Posterior vena cava (tissue), 2 donors: ENCODE measurements at regions not wholly inside any gene's neighbourhood (a gene's known extent, or its start where the extent isn't known, plus 50 kb on each side); places are given as distances from the start of the nearest gene placed in this dataset.
"Not testable (repeated sequence)": the region's sequence is repeated elsewhere in the genome, so short reads cannot be mapped to it uniquely, and the experiment has no call there.

Experiments
- DNase-seq: peaks from one replicate; pipeline ENCODE4 v3.0.0-alpha.2; 2020; ENCODE audit warnings: low spot score
- intact Hi-C, 2 donors: fragments of 100-400 bp; cut with DNase I; formaldehyde crosslinking; loops; one replicate each; pipeline versions ENCODE4 v1.14.1 to v1.14.2; 2022 to 2023
- donor health status: DM: yes; HTN: yes; CAD: no.
- donor health status: DM: yes; HTN: yes; CAD: no.

DNA sequence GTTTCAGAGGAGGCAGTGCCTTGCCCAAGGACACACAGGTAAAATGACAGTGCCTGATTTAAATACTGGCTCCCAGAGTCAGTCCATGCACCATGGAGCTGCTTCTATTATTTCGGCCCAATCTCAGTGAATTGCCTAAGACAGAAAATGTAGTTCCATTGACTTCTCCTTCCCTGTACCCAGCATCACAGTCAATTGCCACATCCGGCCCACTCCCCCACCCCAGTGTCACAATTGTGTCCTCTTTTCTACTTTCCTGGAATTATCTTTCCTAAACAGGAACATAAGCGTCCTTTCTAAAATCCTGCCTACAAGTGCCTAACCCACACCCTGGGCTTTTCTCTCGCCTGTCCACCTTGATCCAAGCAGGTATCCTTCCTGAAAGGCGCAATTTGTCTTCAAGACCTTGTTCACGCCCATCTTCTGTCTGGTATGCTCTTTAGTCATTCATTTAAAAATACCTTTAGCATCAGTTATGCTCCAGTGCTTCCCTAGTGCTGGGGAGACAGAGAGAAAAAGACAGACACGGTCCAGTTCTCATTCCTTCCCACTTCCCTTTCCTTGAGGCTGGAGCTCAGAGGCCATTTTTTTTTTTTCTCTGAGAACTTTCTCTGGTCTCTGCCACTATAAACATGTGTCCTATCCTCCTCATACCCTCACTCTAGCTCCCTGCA is 411.4 kb downstream of the LIG4 start:
- DNase-seq, result no peak

DNA sequence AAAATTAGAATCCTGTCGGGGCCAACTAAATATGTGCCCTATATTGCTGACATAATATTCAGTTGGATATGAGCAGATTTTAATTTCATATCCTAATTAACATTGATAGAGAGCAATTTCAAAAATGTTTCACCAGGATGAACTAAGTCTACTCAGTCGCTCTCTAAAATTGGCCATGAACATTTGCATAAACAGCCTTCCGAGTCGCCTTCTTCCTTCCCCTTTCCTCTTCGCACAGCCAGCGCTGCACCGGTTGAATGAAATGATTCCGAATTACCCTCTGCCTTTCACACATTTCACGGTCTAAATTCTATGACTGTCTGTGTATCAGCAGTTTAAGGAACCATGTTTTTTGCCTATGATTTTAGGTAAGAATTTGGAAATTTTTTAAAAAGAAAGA is 413.7 kb downstream of the LIG4 start:
- no peak for DNase-seq
- intact Hi-C loops, result no loop called here

More for the DNA sequence above, 411.4 kb downstream of the LIG4 start:
- intact Hi-C loops, result no loop called here

DNA sequence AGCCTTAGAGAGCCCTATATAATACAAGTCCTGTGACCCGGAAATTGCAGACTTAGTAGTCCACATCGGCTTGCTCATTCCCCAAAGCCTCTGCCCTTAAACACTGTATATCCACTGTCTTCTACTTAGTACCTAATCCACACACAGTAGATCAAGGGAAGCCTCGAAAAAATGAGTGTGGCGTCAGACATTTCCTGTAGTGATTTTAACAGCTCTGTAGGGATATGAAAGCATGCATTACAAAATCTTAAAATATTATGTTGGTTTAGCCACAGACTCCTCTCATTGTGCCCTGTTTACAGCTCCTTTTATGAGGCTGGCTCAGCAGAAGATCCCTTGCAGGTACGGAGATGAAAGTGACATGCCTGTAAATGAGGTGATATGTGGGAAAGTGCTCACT is 416.3 kb downstream of the LIG4 start:
- intact Hi-C loops, result no loop called here
- no peak for DNase-seq

- intact Hi-C loops, result no loop called here
- no peak for DNase-seq
Measured at GRCh38 chr13:107790397-107790796, 424.9 kb downstream of the LIG4 start.

DNA sequence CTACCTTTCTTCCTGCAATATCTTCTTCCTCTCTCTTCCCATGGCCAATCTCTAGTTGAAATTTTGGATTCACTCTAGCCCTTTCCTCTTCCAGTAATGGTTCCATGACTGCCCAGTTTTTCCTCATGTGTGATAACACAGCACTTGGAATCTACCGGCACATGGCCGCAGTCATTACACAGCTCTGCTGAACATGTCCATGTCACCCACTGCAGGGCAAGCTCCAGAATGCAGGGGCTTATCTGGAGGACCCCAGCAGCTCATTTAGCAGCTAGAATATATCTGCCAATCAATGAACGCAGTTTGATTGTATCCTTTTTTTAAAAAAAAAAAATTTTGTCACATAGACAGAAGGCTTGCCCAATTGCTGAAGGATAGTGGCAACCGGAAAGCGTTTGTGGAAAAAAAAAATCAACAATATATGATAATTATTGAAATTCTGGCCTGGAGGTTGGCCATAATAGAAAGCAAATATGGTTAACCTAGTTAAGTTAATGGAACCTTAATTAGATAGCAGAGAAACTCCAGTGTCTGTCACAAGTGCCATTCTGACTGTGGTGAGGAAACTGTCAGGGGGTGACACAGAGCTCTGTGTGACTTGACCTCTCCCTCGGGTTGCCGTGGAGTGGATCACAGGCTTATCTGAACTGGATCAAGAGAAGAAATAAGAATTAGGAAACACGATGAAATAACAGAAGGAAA is 426.7 kb downstream of the LIG4 start:
- intact Hi-C loops, result no loop called here
- DNase-seq, result no peak

DNA sequence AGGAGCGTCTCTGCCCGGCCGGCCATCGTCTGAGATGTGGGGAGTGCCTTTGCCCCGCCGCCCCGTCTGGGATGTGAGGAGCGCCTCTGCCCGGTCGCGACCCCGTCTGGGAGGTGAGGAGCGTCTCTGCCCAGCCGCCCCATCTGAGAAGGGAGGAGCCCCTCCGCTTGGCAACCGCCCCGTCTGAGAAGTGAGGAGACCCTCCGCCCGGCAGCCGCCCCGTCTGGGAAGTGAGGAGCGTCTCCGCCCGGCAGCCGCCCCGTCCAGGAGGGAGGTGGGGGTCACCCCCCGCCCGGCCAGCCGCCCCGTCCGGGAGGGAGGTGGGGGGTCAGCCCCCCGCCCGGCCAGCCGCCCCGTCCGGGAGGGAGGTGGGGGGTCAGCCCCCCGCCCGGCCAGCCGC is 432.7 kb downstream of the LIG4 start:
- intact Hi-C loops, DNase-seq: not testable (repeated sequence)

DNA sequence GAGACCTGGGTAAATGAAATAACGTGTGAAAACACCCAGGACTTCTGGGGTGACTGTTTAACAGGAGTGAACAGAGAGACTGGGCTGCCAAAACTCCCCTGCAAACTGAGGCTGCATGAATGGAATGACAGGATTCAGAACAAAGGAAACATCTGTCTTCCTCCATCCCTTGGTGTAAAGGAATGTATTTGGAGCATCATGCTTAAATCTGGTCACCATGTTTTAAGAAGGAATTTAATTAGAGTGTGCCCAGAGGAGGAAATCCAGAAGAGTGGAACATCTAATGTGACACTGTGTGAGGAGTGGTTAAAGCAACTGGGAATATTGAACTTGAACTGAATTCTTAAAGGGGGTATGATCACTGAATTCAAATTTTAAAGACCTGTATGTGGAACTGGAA is 437.2 kb downstream of the LIG4 start:
- intact Hi-C loops, result no loop called here
- no peak for DNase-seq

- intact Hi-C loops, result no loop called here
- no peak for DNase-seq
Measured at GRCh38 chr13:107770541-107770940, 444.8 kb downstream of the LIG4 start.

DNA sequence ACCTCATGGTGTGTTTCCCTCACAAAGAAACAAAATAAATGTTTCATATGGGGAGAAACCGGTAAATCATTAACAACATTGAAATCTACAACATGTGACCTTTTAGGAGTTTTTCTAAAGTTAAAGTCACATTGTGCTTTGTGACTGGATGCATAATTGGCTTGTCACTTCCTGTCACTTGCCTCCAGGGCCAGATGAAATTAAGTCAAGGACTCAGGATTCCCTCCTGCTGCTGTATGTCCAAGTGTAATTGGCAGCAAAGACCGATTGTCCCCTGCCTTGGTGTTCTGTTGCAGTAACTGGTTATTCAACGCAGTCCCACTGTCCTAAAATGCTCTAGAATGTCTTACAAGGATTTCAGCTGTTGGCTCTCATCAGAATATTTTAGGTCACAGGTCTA is 448.2 kb downstream of the LIG4 start:
- intact Hi-C loops, result no loop called here
- no peak for DNase-seq

DNA sequence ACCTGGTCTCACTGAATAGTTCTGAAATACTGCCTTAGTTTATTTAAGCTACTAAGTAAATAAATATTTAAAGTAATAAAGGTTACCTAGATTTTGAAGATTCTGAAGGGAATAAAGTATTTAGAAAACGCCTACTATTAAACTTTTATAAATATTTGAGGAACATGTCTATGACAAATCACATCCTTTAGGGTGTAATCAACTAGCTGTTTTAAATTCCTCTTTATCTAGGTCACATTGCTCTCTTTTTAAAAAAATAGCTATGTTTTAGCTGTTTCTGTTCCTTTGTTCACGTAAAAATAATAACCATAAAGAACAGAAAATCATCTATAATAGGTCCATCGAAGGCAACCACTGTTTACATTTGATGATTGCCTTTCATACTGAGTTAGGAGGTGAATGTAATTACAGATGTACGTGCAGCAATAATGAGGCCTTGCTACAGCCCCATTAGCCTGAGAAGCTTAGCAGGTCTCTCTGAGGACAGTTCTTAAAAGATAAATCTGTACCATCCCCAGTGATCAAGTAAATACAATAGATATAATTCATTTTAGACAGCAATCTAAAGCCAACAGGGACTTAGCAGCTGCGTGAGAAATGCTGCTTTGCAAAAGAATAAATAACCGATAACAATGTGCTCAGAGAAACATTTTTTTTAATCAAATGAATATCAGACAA is 449.5 kb downstream of the LIG4 start:
- DNase-seq, result no peak

GRCh38 chr13:107764046-107764445 is 451.3 kb downstream of the LIG4 start:
- intact Hi-C loops, result no loop called here
- DNase-seq, result no peak

More for the DNA sequence above, 449.5 kb downstream of the LIG4 start:
- intact Hi-C loops, result no loop called here

DNA sequence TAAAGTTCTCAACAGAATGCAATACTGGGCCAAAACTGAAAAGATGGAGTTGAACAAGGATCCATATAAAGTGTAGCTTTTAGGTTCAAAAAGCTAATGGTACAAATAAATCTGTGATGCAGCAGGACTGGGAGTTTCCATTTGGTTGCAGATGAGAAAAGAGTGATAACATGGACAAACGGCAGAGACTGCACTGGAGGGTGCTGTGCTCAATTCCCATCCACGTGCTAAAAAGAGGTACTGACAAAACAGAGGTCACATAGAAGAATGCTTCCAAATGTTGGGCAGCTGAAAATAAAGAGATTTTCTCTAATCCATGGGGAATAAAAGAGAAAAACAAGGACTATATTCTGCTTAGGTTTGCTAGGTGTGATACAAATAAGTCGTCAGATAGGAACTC is 461.6 kb downstream of the LIG4 start:
- DNase-seq, result no peak
- intact Hi-C loops, result no loop called here

DNA sequence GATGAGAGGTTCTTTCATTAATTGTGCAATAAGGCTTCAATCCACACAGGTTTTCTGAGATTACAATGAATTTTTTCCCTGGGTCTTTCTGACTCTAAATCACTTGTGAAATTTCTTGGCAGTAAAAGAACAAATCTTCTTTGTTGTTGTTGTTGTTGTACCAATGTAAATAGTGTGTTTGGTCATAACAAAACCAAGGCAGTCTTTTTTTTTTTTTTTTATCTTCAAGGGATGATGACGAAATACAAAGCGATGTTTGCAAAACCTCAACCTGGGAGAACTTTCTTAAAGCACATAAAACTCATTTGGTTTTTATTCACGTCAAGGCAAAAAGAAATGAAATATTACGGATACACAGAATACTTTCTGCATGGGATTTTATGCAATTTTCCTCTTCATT is 462.0 kb downstream of the LIG4 start:
- intact Hi-C loops, result no loop called here
- no peak for DNase-seq

DNA sequence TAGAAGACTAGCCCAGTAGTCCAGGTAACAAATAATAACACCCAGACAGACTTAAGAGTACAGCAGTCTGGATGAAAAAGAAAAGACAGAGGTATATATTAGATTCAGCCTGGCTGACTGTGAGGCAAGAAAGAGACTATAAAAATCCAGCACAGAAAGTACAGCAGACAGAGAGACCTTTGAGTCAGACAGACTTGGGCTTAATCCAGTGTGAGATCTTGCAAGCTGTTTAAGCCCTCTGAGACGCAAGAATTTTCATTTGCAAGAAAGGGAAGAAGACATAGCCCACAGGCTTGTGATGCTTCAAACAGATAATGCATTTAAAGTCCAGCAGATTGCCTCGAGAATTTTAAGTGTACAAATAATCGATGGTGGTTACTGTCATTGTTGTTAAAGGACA is 471.4 kb downstream of the LIG4 start:
- intact Hi-C loops, result no loop called here
- DNase-seq, result no peak

DNA sequence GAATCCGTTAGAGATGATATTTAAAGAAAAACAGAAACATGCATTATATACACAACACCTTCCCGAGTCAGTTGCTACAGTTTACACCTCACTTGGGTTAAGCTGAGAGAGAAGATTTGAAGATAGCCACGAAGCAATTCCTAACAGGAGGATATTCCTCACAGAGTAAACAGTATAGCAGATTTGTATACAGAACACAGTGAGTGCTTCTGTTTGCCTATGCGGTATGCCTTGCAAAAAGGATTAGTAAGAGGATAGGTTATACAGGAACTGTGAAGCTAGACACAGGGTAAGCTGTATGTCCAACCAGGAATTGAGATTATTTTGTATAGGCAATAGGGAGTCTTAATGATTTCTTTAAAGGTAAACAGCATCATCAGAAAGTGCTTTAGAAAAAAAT is 471.8 kb downstream of the LIG4 start:
- no peak for DNase-seq
- intact Hi-C loops, result no loop called here

DNA sequence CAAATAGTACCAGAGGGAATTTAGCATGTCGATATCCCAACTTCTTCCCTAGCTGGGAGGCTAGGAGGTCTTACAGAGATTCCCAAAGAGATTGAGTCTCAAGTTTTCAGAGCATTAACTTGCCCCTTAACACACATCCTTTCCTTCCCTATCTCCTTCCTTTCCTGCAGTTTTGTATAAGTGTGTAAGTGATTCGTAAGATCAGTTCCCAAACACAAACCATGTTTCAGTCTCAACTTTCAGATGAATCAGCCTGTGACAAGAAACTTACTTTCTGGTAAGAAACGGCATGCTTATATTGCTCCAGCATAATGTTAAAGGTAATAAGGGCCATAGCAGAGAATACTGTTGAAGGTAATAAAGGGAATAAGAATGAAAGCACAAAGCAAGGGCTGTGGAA is 472.2 kb downstream of the LIG4 start:
- intact Hi-C loops, result no loop called here
- DNase-seq, result no peak

- intact Hi-C loops, result no loop called here
- DNase-seq, result no peak
Measured at GRCh38 chr13:107742544-107742943, 472.8 kb downstream of the LIG4 start.

DNA sequence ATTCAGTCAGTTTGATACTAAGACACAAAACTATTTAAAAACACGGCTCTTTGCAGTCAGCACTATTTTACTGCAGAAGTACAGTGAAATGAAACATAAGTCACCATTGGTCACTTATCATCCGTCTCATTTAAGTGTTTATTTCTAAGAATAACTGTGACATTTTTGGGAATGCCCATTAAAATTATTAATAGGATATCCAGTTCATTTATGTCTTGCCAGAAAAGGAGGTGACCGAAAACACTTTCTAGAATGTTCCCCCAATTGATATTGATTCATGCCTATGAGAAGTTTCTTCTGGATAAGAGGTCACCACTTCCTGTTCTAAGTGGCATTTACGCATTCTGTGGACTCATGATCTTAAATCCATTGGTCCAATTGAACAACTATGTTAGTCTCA is 477.3 kb downstream of the LIG4 start:
- no peak for DNase-seq
- intact Hi-C loops, result no loop called here

- no peak for DNase-seq
- intact Hi-C loops, result no loop called here
Measured at GRCh38 chr13:107736731-107737130, 478.6 kb downstream of the LIG4 start.

DNA sequence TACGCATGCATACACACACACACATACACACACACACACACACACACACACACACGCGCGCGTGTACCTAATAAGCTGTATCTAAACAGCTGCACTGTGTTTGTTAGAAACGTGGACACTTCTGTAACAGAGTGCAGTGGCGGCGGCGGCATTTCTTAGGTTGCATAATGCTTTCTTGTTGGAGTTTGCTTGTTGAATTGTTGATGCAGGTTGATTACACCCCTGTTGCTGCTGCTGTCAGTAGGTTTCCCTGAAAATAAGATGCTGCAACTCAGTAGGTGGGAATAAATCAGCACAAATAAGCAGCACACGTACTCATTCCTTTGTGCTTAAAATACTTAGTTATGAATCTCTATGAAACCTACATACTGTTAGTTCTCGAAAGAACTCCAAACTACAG is 479.2 kb downstream of the LIG4 start:
- no peak for DNase-seq
- intact Hi-C loops, result no loop called here
